NCI-H748 (cell line): ENCODE measurements at regions not wholly inside any gene's neighbourhood (a gene's known extent, or its start where the extent isn't known, plus 50 kb on each side); places are given as distances from the start of the nearest gene placed in this dataset.

Experiments used
- DNase-seq: peaks from one replicate; lab custom pipeline; 2025; ENCODE audit not compliant: unreplicated experiment; lab: John Stamatoyannopoulos, UW

GRCh38 chr6:91678679-91679446 lies 1092.0 kb upstream of the MAP3K7 start:
- peak; percentile 60 for DNase-seq

DNA sequence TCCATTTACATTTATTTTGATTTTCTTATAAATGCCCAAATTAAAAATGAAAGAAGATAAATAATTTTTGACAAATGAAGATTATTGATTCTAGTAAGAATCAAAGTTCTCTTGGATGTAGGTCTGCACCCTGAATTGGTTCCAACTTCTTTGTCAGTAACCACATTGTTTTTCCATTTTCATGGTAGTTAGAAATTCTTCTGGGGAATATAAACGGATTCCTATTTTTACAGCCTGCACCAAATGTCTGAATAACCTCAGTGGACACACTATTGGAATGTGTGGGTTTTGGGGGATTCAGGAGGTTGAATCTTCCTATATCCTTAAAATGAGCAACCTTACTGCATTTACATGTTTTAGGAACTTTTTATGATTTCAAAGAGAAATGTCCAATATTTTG lies 1085.3 kb upstream of the MAP3K7 start:
- no peak for DNase-seq

DNA sequence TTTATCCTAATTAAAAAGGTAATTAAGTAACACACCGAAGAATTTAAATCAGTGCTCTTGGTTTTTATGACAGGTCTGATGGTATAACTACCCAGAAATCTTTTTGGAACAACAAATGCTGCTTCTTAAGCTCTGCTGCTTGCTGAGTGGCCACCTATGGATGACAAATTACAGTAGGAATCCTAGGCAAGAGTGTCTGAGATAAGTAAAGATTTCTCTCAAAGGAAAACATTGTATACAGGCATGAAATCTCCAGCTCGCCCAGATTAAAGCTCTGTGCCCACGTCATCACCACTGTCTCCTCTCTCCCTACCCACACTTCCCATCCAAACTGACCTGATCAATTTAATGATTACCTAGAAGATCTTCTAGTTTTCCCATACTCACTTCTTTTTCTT lies 1083.0 kb upstream of the MAP3K7 start:
- no peak for DNase-seq

DNA sequence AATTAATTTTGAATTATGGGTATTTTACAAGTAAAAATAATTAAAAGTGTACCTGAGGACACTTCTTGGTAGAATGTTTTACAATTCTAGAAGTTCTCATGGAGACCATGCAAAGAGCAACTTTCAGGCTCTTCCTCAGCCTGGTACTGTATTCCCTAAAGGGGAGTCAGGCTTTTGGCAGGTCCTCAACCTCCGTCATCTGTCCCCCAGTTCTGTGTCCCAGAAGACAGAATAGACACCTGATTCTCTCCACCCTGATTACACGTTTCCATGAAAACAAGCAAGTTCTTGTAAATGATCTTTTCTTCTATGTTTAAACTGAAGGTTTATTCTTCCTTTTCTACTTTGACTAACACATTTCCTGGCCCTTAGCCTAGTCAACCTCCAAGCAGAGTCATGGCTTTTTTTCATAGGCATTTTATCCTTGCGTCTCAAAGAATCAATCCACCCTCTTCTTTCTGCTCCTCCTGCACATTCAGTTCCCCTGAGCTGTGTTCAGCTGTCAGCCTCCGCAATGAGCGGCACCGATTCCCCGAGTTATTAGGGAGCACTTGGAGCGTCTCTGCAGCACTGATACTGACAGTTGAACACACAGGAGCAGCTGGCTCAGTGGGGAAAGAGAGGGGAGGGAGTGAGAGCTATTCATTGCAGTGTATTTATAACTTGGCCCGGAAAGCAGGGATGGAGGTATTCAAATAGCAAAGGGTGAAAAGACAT lies 1082.4 kb upstream of the MAP3K7 start:
- DNase-seq = peak; percentile 71

DNA sequence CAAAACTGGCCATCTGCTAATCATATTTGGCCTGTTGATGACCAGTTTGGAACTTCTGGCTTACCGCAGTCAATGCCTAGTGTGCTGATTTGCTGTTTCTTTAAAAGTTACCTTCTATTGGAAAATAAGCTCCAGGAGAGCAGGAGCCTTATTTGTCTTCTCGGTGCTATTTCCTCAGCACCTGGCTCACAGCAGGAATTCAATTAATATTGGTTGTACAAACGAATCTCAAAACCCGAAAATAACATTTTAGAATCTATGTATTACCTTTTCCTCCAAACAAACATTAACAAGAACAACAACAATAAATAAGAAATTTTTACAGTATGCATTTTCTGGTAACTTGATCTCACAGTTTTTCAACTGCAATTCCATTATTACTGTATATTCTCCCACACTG lies 1080.7 kb upstream of the MAP3K7 start:
- peak; percentile 47 for DNase-seq

DNA sequence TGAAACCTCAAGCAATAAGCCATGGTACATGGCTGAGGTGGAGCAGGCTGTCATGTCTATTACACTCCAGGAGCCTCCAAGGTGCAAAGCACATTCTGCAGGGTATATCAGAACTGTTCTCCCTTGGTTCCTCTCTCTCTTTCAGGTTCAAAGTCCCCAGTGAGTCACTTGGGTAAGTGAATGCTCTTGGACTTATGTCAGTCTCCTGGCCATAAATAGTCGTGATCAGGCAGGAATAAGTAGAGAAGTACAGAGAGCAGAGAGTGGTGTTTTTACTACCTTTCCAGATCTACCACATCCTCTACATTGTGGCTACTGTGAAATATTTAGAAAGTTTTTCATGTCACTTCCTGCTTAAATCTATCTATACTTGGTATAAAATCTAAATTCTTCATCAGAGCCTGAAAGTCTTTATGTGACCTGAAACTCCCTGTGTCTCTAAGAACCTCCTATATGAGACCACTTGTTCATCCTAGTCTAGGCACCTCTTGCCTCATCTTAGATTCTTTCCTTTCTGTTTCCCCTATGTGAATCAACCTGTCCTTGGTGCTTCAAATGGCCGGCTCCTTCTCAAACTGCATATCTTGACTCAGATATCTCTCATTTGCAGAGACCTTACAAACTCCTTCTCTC lies 1077.6 kb upstream of the MAP3K7 start:
- no peak for DNase-seq

DNA sequence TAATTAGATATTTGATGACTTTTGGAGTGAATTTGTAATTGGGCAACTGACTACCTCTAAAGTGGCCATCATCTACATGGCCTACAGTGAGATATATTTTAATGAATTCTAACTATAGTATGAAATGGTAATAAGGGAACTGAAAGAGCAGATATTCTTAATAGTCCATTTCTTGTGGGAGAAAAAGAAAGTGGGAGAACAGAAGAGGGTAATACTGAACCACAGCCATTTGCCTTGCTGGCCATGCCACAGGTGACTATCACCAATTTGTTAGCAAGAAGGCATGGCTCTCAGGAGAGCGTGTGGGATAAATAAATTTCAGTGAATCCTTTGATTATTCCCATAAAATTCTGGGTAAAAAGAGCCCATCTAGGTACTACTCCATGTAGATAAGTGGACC lies 1074.0 kb upstream of the MAP3K7 start:
- DNase-seq = no peak

DNA sequence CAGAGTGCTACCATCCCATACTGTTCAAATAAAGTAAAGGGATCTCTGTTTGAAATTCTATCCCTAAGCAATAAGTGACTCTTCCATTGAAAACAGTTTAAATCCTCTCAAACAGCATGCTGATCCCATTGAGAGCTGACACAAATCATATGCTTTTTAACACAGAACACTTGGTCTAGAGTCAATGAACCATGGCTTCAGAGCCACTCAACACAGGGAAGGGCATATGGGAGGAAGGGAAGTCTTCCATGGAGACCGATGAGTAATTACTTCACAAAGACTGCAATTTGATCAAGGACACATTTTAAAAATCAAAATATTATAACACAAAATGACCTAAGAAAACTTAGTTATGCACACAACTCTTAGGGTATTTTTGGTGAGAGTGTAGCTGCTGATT lies 1073.0 kb upstream of the MAP3K7 start:
- DNase-seq = peak; percentile 94

DNA sequence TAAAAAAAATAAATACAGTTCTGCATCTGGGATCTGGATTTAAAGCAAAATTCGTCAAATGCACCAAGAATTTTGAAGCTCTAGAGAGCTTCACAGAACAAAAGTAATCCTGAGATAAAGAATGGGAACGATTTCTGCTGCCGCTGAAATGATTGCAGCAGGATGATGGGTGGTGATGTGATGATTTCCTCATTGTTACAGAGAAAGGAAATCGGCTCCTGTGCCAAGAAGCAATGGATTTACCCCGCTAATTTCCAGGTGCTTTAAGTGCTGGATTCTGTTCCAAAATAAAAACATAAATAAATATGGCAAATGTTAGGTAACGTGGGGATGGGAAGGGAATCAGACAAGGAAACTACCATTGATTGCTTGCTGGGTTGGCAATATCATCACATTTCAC lies 1067.9 kb upstream of the MAP3K7 start:
- peak; percentile 47 for DNase-seq

GRCh38 chr6:91654357-91654756 lies 1067.5 kb upstream of the MAP3K7 start:
- no peak for DNase-seq

DNA sequence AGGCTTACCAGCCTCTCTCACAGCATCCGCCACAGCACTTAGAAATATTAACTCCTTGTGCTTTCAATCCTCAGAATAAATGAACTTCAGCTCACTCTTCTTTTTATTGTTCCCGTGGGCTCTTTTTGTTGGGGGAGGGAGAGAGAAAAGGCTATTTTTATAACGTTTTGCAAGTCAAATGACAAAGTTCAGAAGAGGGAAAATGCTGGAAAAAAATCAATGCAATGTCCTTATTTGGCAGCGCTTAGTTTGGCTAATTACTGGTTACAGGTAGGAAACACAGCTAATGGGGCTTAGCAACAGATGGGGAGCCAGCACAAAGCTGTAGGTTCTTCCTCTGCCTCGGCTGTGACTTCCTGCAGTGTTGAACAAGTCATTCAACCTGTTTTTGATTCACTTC lies 1067.0 kb upstream of the MAP3K7 start:
- DNase-seq = peak; percentile 95

- peak; percentile 41 for DNase-seq
These were observed 1066.3 kb upstream of the MAP3K7 start for GRCh38 chr6:91653076-91653723.

DNA sequence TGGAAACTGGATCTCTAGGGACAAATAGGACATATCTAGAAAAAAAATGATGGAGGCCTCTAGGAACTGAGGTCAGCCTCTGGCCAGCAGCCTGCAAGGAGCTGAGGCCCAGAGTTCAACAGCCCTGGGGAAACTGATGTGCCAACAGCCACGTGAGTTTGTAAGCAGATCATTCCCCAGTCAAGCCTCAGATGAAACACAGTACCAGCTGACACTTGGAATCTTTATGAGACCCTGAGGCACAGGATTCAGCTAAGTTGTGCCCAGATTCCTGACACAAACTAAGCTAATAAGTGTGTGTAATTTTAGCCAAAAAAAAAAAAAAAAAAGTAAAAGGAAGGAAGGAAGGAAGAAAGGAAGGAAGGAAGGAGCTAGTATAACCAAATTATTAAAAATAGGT lies 1059.8 kb upstream of the MAP3K7 start:
- DNase-seq = no peak

DNA sequence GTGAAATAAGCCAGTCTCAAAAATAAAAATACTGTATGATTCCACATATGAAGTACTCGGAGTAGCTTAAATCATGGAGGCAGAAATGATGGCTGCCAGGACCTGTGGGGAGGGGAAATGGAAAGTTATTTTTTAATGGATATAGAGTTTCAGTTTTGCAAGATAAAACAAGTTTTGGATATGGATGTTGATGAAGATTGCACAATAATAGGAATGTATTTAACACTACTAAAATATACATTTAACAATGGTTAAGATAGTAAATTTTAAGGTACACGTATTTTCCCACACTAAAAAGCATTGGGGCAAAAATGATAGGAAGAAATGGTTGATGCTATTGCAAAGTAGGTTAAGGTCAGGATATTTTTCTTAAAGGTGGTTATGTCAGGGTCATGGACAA lies 1058.9 kb upstream of the MAP3K7 start:
- DNase-seq = no peak

DNA sequence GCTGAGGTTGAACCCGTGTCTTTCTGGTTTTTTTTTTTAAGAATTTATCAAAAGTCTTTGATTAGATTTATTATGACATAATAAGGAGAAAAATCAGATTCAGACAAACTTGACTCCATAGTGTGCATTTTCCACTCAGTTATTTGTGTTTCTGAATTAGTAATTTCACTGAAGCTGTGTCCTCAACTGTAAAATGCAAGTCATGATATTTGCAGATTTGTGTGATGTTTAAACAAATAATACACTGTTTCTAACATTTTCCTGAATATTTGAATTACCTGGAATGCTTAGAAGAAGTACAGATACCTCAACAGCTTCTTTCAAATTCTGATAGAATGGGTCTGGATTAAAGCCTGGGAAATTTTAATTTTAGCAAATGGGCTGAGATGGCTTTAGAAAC lies 1050.3 kb upstream of the MAP3K7 start:
- no peak for DNase-seq

- DNase-seq = no peak
These were observed 1047.9 kb upstream of the MAP3K7 start for GRCh38 chr6:91634791-91635190.

DNA sequence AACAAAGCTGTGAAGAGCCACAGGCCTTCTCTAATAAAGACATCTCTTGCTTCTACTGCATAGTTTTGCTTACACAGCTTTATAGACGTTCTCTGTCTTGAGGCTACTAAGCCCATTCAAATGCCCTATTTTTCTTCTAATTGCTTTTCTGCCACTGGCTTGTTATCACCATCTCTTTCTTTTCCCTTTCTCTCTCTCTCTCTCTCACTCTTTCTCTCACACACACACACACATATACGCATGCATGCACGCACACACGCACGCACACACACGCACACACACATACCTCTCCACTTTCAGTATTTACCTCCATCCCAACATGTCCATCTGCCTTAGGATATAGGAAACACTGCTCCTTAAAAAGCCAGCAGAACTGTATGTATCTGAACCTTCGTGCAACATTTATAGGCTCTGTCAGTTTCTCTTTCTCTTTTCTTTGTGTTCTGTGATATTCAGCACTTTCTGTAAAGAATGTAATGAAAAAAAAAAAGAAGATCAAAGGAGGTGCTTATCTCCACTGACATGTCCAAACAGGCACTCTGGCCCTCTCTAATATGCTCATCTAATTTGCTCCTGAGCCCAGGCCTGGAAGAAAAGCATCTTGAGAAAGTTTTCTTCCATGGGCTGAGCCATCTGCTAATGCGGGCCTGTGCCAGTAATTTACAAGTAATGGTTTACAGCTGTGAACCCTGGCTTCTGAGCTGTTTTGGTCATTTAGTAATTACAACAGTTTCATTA lies 1046.7 kb upstream of the MAP3K7 start:
- DNase-seq = no peak

GRCh38 chr6:91632308-91632707 lies 1045.4 kb upstream of the MAP3K7 start:
- no peak for DNase-seq

GRCh38 chr6:91631227-91631626 lies 1044.4 kb upstream of the MAP3K7 start:
- DNase-seq = no peak

DNA sequence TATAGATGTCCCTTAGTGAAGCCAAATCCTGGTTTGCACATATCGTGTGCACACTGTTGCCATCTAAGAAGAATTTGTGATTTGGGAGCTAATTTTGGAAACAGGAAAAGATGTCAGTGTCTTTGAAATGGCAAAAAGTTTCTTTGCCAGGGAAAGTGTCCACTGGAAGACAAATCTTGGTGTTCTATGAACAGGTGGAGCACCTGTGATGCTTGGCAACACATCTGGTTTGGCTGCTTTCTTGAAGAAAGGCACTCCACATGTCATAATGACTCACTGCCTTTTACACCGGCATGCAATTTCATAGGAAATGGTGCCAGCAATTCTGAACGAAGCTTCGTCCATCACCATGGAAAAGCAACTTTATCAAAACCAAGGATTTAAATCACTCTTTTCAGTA lies 1040.0 kb upstream of the MAP3K7 start:
- DNase-seq = no peak

DNA sequence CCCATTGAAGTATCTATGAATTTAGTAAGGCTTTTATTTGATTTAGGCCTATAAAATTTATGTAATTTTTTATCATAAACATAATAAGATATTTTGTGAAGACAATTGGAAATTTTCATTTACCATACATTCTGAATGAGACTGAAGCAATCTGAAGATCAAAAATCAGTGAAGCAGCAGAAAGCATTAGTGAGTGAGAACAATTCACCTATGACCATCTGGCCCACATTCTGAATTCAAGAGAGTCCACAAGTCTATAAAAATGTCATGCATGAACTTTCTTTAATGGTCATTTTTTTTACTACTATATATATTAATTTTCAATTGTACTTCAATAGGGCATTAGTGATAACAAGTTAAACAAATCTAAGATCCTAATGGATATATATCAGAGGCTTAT lies 1026.6 kb upstream of the MAP3K7 start:
- no peak for DNase-seq
